Body of pancreas (tissue), 4 donors: ENCODE measurements at regions not wholly inside any gene's neighbourhood (a gene's known extent, or its start where the extent isn't known, plus 50 kb on each side); places are given as distances from the start of the nearest gene placed in this dataset.

Experiments used
- CTCF ChIP-seq, 7 experiments: fragments of 450-650 bp in 4 of 7; fragments of 200-600 bp in 3 of 7; sonication (generic) in 3 of 7; IDR thresholded peaks; one replicate each; pipeline ENCODE4 v1.5.1; 2016 to 2019; ENCODE audit warnings: antibody characterized with exemption in 7 of 7
- POLR2A ChIP-seq, 3 donors: fragments of 450-650 bp; IDR thresholded peaks; one replicate each; pipeline ENCODE4 v1.6.1; 2016; ENCODE audit warnings: antibody characterized with exemption in 3 of 3, mild to moderate bottlenecking in 2 of 3

DNA sequence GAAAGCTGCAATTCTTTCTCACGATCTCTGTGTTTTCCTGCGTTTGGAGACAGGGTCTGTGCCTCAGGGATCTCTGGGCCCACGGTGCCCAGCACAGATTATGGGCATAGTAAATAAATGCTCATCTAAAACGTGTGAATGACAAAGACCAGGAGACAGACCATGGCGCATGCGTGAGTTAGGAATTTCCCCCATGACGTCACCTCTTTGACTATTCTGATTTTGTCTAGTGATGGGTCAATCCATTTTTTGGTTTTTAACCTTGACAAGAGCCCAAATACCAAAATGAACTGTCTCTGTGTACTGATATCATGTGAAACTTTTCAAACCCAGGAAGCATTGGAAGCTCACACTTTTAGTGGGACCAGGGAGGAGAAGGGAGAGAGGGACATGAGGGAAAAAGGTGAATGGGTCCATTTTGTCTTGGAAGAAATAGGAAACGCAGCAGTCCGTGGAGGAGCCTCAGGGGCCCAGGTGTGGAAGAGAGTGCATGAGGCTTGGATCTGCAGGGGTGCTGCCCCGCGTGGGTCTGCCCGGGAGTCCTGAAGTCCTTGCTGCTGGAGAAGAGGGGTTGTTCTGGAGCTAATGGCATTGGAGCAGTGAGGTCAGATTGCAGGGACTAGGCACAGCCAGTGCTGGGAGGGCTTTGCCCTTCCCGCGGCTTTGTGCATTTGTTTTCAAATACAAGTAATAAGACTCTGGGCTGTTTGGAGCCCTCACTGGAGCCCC lies 172.2 kb downstream of the ASB1 start:
- TF ChIP-seq CTCF (IDR thresholded peaks at IDR 0.05): no peak
- no peak for TF ChIP-seq POLR2A (IDR thresholded peaks at IDR 0.05)
